SU-DHL-6 (cell line): ENCODE measurements at regions not wholly inside any gene's neighbourhood (a gene's known extent, or its start where the extent isn't known, plus 50 kb on each side); places are given as distances from the start of the nearest gene placed in this dataset.

ENCODE experiments used
- CTCF ChIP-seq: fragments of 200-600 bp; sonication (generic); IDR thresholded peaks from one replicate; pipeline ENCODE4 v1.5.1; 2017; ENCODE audit warnings: antibody characterized with exemption, mild to moderate bottlenecking, low read length, moderate library complexity; ENCODE audit not compliant: insufficient read depth, poor library complexity, severe bottlenecking
- EZH2phosphoT487 ChIP-seq: fragments of 200-600 bp; sonication (generic), shearing (Covaris generic); conservative IDR thresholded peaks from 2 replicates; pipeline ENCODE4 v1.6.1; 2018; ENCODE audit warnings: mild to moderate bottlenecking, antibody characterized with exemption, low read length, moderate library complexity, mixed read lengths

GRCh38 chr15:70188286-70188685, 90.6 kb upstream of the TLE3 start:
- TF ChIP-seq CTCF (no peak), EZH2phosphoT487 (no peak)
